Endothelial cell of umbilical vein (primary cell): ENCODE measurements at regions not wholly inside any gene's neighbourhood (a gene's known extent, or its start where the extent isn't known, plus 50 kb on each side); places are given as distances from the start of the nearest gene placed in this dataset.

Experiments used
- BruUV-seq: library from RNA; stranded (reverse); fragments of 400-500 nt; replicated peaks from 2 replicates; lab custom pipeline; 2021; lab: Mats Ljungman, UMichigan
- CTCF ChIA-PET: fragments of 300-600, 350-600 bp; sonication (Branson Sonifier 250); formaldehyde crosslinking; loops from one replicate; lab custom pipeline; 2021; ENCODE audit warnings: antibody characterized with exemption, inconsistent platforms; lab: Charles Lee
- POLR2A ChIA-PET: fragments of 300-600, 350-600 bp; sonication (Branson Sonifier 250); formaldehyde crosslinking; loops from one replicate; lab custom pipeline; 2021; ENCODE audit warnings: antibody characterized with exemption, inconsistent platforms; lab: Charles Lee
- DNase-seq: peaks from one replicate; pipeline ENCODE4 v3.0.0-alpha.2; 2011; ENCODE audit warnings: low read depth, low spot score
- FAIRE-seq: peaks from 2 replicates; lab custom pipeline; 2011; peaks lifted over from hg19 to GRCh38; lab: Jason Lieb, UNC
- H2AFZ ChIP-seq: 2 replicates; pipeline ENCODE4 v1.6.0; 2012; ENCODE audit warnings: low read depth, low read length, control low read depth, inconsistent platforms
- H3K27ac ChIP-seq: 2 replicates; pipeline ENCODE4 v1.5.1; 2011; ENCODE audit warnings: low read depth, mild to moderate bottlenecking, control low read depth, low read length, moderate library complexity; ENCODE audit not compliant: insufficient read depth
- H3K27me3 ChIP-seq, 2 experiments: 2 replicates each; pipeline versions ENCODE4 v1.6.0 to v1.6.1; 2011; ENCODE audit warnings: low read length in 2 of 2, mixed read lengths in 1 of 2; ENCODE audit not compliant: control insufficient read depth in 2 of 2, insufficient read depth in 2 of 2
- H3K36me3 ChIP-seq, 2 experiments: 2 replicates in 1 of 2; 3 replicates in 1 of 2; pipeline ENCODE4 v1.5.1; 2011; ENCODE audit warnings: low read length in 2 of 2, mild to moderate bottlenecking in 1 of 2, moderate library complexity in 1 of 2; ENCODE audit not compliant: control insufficient read depth in 2 of 2, insufficient read depth in 2 of 2; ENCODE audit errors: extremely low read depth in 1 of 2
- H3K4me1 ChIP-seq: 3 replicates; pipeline ENCODE4 v1.5.1; 2011; ENCODE audit warnings: mild to moderate bottlenecking, low read length; ENCODE audit not compliant: control insufficient read depth, insufficient read depth; ENCODE audit errors: extremely low read depth
- H3K4me2 ChIP-seq: 2 replicates; pipeline ENCODE4 v1.6.1; 2011; ENCODE audit warnings: low read length, control low read depth, mixed read lengths; ENCODE audit not compliant: insufficient read depth
- H3K4me3 ChIP-seq, 3 experiments: fragments of 200-600 bp in 1 of 3; sonication (generic), shearing (Covaris generic) in 1 of 3; replicated peaks in 1 of 3; 2 replicates each; pipeline ENCODE4 v1.5.1; 2011 to 2016; ENCODE audit warnings: control low read depth in 3 of 3, low read length in 3 of 3, mild to moderate bottlenecking in 2 of 3, inconsistent platforms in 1 of 3, low read depth in 1 of 3, moderate library complexity in 1 of 3; ENCODE audit not compliant: insufficient read depth in 1 of 3
- H3K79me2 ChIP-seq: 2 replicates; pipeline ENCODE4 v1.6.0; 2012; ENCODE audit warnings: low read length, inconsistent platforms; ENCODE audit not compliant: control insufficient read depth, insufficient read depth
- H3K9ac ChIP-seq: replicated peaks from 2 replicates; pipeline ENCODE3; 2011; ENCODE audit warnings: low read length, control low read depth; ENCODE audit not compliant: insufficient read depth; ENCODE audit errors: extremely low read depth
- H3K9me1 ChIP-seq: replicated peaks from 3 replicates; pipeline ENCODE4 v1.6.0; 2011; ENCODE audit warnings: mild to moderate bottlenecking, low read length; ENCODE audit not compliant: control insufficient read depth, insufficient read depth; ENCODE audit errors: extremely low read depth
- H3K9me3 ChIP-seq: replicated peaks from 2 replicates; pipeline ENCODE4 v1.5.1; 2012; ENCODE audit warnings: low read length, inconsistent platforms; ENCODE audit not compliant: control insufficient read depth, insufficient read depth
- H4K20me1 ChIP-seq: replicated peaks from 2 replicates; pipeline ENCODE3; 2011; ENCODE audit warnings: mild to moderate bottlenecking, low read length; ENCODE audit not compliant: control insufficient read depth, insufficient read depth; ENCODE audit errors: extremely low read depth
- EZH2 ChIP-seq: IDR thresholded peaks from 2 replicates; pipeline ENCODE4 v1.6.1; 2012; ENCODE audit warnings: borderline replicate concordance, low read depth, mild to moderate bottlenecking, moderate library complexity, low read length, inconsistent platforms; ENCODE audit not compliant: severe bottlenecking
- FOS ChIP-seq: IDR thresholded peaks from 2 replicates; pipeline ENCODE4 v1.6.1; 2011; ENCODE audit warnings: mild to moderate bottlenecking, low read length, moderate library complexity, borderline replicate concordance; ENCODE audit not compliant: insufficient read depth
- GATA2 ChIP-seq: IDR thresholded peaks from 2 replicates; pipeline ENCODE4 v1.7.0; 2011; ENCODE audit warnings: low read depth, mild to moderate bottlenecking, moderate library complexity, mixed read lengths, low read length; ENCODE audit not compliant: insufficient read length, insufficient read depth
- JUN ChIP-seq: IDR thresholded peaks from 2 replicates; pipeline ENCODE4 v1.6.1; 2011; ENCODE audit warnings: borderline replicate concordance, low read depth; ENCODE audit not compliant: insufficient read length, insufficient read depth
- MAX ChIP-seq: IDR thresholded peaks from 2 replicates; pipeline ENCODE4 v1.6.1; 2011; ENCODE audit not compliant: insufficient read depth, insufficient read length
- MYC ChIP-seq: IDR thresholded peaks from one replicate; pipeline ENCODE4 v1.6.1; 2011; ENCODE audit warnings: mild to moderate bottlenecking, low read depth, low read length
- POLR2A ChIP-seq: IDR thresholded peaks from 2 replicates; pipeline ENCODE4 v1.6.1; 2012; ENCODE audit warnings: low read depth, mild to moderate bottlenecking, control low read depth, low read length
- POLR2AphosphoS5 ChIP-seq: IDR thresholded peaks from 2 replicates; pipeline ENCODE4 v1.6.1; 2012; ENCODE audit warnings: low read depth, mild to moderate bottlenecking, control low read depth, low read length, moderate library complexity; ENCODE audit not compliant: insufficient read depth
- dilution Hi-C: fragments of 300-500 bp; cut with MboI; formaldehyde crosslinking; loops from one replicate; pipeline ENCODE4 v1.15.0; 2019; ENCODE audit warnings: low sequenced_read_pairs; ENCODE audit not compliant: extremely low pct_ligation_motif_present
- intact Hi-C: fragments of 100-400 bp; cut with micrococcal nuclease; formaldehyde crosslinking; loops from one replicate; pipeline ENCODE4 v1.10.0; 2022

- ChIA-PET POLR2A (no interaction called here), CTCF (no interaction called here)
- no peak overlapping the region for H2AFZ ChIP-seq
- intact Hi-C loops (no loop called here), dilution Hi-C loops (no loop called here)
- no peak for FAIRE-seq
- no peaks in the 10 kb centered on the region for H3K36me3 ChIP-seq
- H3K79me2 ChIP-seq: no peaks in the 10 kb centered on the region
- no peak for DNase-seq
- no peaks in the 10 kb centered on the region for H3K27me3 ChIP-seq
- TF ChIP-seq GATA2 (no peak), EZH2 (no peak)
- H4K20me1 ChIP-seq: no peaks in the 10 kb centered on the region
- no peak overlapping the region for H3K9ac ChIP-seq
- no peak overlapping the region for H3K4me2 ChIP-seq
- H3K4me1 ChIP-seq: no peaks in the 10 kb centered on the region
- no TSS peak for BruUV-seq
- no peaks in the 10 kb centered on the region for H3K9me1 ChIP-seq
- no peak overlapping the region for H3K4me3 ChIP-seq
- no peak overlapping the region for H3K27ac ChIP-seq
- H3K9me3 ChIP-seq: no peaks in the 10 kb centered on the region
Measured at GRCh38 chr3:176399193-176399592, 798.1 kb downstream of the TBL1XR1 start.

GRCh38 chr3:176395240-176395639 is 802.0 kb downstream of the TBL1XR1 start:
- H3K4me3 ChIP-seq: no peak overlapping the region
- ChIA-PET POLR2A (no interaction called here), CTCF (no interaction called here)
- TF ChIP-seq MYC (no peak), POLR2AphosphoS5 (no peak), JUN (no peak), MAX (no peak), GATA2 (no peak), POLR2A (no peak), EZH2 (no peak), FOS (no peak)
- no peaks in the 10 kb centered on the region for H3K4me1 ChIP-seq
- dilution Hi-C loops (no loop called here), intact Hi-C loops (no loop called here)
- BruUV-seq: no TSS peak
- no peaks in the 10 kb centered on the region for H4K20me1 ChIP-seq
- H3K4me2 ChIP-seq: no peak overlapping the region
- no peak overlapping the region for H3K9ac ChIP-seq
- no peak overlapping the region for H2AFZ ChIP-seq
- H3K9me3 ChIP-seq: no peaks in the 10 kb centered on the region
- FAIRE-seq: no peak
- H3K27ac ChIP-seq: no peak overlapping the region
- no peaks in the 10 kb centered on the region for H3K36me3 ChIP-seq
- no peak for DNase-seq
- no peaks in the 10 kb centered on the region for H3K27me3 ChIP-seq
- H3K79me2 ChIP-seq: no peaks in the 10 kb centered on the region
- no peaks in the 10 kb centered on the region for H3K9me1 ChIP-seq
